ENCODE measurements at regions not wholly inside any gene's neighbourhood (a gene's known extent, or its start where the extent isn't known, plus 50 kb on each side); places are given as distances from the start of the nearest gene placed in this dataset.

GRCh38 chr1:212553676-212554075, 54.9 kb upstream of the ATF3 start:
- DNase-seq (ENCODE audit: low read depth, low spot score) = no peak
- ChIA-PET CTCF (interaction anchor here (0.8 kb wide), 1 partner anchor 95 kb away, joined by 3 read pairs; no protein-coding TSS in a partner anchor), POLR2A (no interaction called here)
- H3K4me3 ChIP-seq (ENCODE audit: low read depth, low read length) = no peak overlapping the region
- no peak for TF ChIP-seq CTCF (IDR thresholded peaks at IDR 0.05; ENCODE audit: insufficient read depth, low read length, missing control alignments)

GRCh38 chr1:212554401-212554800, 54.2 kb upstream of the ATF3 start:
- DNase-seq (ENCODE audit: low read depth, low spot score) = no peak
- POLR2A ChIA-PET = no interaction called here
- no peak for TF ChIP-seq CTCF (IDR thresholded peaks at IDR 0.05; ENCODE audit: insufficient read depth, low read length, missing control alignments)
- H3K4me3 ChIP-seq (ENCODE audit: low read depth, low read length) = no peak overlapping the region
- CTCF ChIA-PET = interaction anchor here (1.1 kb wide), 1 partner anchor 78 kb away, joined by 3 read pairs; no protein-coding TSS in a partner anchor

- ChIA-PET POLR2A (no interaction called here), CTCF (interaction anchor here (1.1 kb wide), 1 partner anchor 79 kb away, joined by 3 read pairs; no protein-coding TSS in a partner anchor)
- H3K4me3 ChIP-seq (ENCODE audit: low read depth, low read length) = no peak overlapping the region
- TF ChIP-seq CTCF (IDR thresholded peaks at IDR 0.05; ENCODE audit: insufficient read depth, low read length, missing control alignments) = no peak
- DNase-seq (ENCODE audit: low read depth, low spot score) = no peak
These were observed 53.1 kb upstream of the ATF3 start for GRCh38 chr1:212555426-212555825.

DNA sequence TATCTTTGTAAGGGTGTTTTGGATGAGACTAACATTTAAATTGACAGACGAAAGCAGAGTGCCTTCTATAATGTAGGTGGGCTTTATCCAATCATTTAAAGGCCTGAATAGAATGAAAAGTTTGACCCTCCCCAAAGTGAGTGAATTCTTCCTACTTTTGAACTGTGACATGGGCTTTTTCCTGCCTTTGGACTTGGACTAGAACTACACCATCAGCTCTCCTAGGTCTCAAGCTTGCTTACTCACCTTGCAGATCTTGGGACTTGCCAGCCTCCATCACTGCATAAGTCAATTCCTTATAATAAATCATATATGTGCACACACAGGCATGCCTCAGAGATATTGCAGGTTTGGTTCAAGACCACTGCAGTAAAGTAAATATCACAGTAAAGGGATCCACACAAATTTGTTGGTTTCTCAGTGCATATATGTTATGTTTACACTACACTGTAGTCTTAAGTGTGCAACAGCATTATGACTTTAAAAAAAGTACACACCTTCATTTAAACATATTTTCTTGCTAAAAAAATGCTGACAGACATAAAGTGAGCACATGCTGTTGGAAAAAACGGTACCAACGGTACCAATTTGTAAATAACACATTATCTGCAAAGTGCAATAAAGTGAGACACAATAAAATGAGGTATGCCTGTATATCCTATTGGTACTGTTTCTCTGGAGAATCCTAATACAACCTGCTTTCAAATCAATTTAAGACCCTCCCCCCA, 51.6 kb upstream of the ATF3 start:
- TF ChIP-seq CTCF (IDR thresholded peaks at IDR 0.05; ENCODE audit: insufficient read depth, low read length, missing control alignments) = no peak
- no peak overlapping the region for H3K4me3 ChIP-seq (ENCODE audit: low read depth, low read length)
- POLR2A ChIA-PET = interaction anchor here (1.0 kb wide), 1 partner anchor 10 kb away, joined by 3 read pairs; no protein-coding TSS in a partner anchor
- CTCF ChIA-PET = interaction anchor here (1.3 kb wide), 1 partner anchor 10 kb away, joined by 5 read pairs; no protein-coding TSS in a partner anchor
- no peak for DNase-seq (ENCODE audit: low read depth, low spot score)

- ChIA-PET CTCF (interaction anchor here (0.8 to 1.3 kb wide), 2 partner anchors 11 to 80 kb away, joined by 3 to 5 read pairs; no protein-coding TSS in a partner anchor), POLR2A (interaction anchor here (0.8 to 1.6 kb wide), 3 partner anchors 9 to 51 kb away, joined by 3 to 12 read pairs (median 4); partner anchors contain the start of gene ATF3)
- DNase-seq (ENCODE audit: low read depth, low spot score) = no peak
- no peak for TF ChIP-seq CTCF (IDR thresholded peaks at IDR 0.05; ENCODE audit: insufficient read depth, low read length, missing control alignments)
- peak overlapping the region; percentile 66 for H3K4me3 ChIP-seq (ENCODE audit: low read depth, low read length)
These were observed 50.5 kb upstream of the ATF3 start for GRCh38 chr1:212557739-212558692.
